Mesothelial cell of epicardium (in vitro differentiated cells): ENCODE measurements at regions not wholly inside any gene's neighbourhood (a gene's known extent, or its start where the extent isn't known, plus 50 kb on each side); places are given as distances from the start of the nearest gene placed in this dataset.

ENCODE experiments used
- DNase-seq, 2 experiments: peaks; one replicate each; pipeline ENCODE4 v3.0.0; 2021; ENCODE audit warnings: low spot score in 2 of 2; ENCODE audit not compliant: unreplicated experiment in 2 of 2
- H3K27ac Mint-ChIP-seq: 2 replicates; pipeline ENCODE4 v1.8.0; 2021; ENCODE audit warnings: mixed read lengths
- H3K27me3 Mint-ChIP-seq: 2 replicates; pipeline ENCODE4 v1.8.0; 2021; ENCODE audit warnings: low read depth, mixed read lengths
- H3K36me3 Mint-ChIP-seq: 2 replicates; pipeline ENCODE4 v1.8.0; 2021; ENCODE audit warnings: mixed read lengths
- H3K4me1 Mint-ChIP-seq: 2 replicates; pipeline ENCODE4 v1.8.0; 2021; ENCODE audit warnings: mixed read lengths
- H3K4me3 Mint-ChIP-seq: 2 replicates; pipeline ENCODE4 v1.8.0; 2021; ENCODE audit warnings: mild to moderate bottlenecking, moderate library complexity, mixed read lengths
- H3K9me3 Mint-ChIP-seq: 2 replicates; pipeline ENCODE4 v1.8.0; 2021; ENCODE audit warnings: mixed read lengths
- CTCF ChIP-seq: fragments of 200-600 bp; sonication (generic); IDR thresholded peaks from one replicate; pipeline ENCODE4 v1.5.0; 2021; ENCODE audit warnings: antibody characterized with exemption; ENCODE audit not compliant: unreplicated experiment

DNA sequence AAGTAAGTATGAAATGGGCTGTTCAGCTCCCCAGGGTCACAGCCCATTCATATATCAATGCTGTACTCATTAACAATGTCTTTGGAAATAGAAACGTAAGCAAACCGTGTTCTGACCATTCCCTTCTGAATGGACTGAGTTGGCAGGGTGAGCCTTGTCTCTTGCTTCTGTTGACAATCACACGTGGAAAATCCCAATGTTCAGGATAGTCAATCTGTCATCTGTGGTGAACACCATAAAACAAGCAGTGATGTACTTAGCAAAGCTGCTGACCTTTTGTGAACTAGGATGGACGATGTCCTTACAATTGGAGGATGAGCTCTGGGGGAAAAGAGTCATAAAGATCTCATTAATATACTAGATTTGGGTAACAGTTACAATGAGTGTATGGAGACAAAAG lies 109.6 kb upstream of the PAQR3 start:
- no peak for TF ChIP-seq CTCF
- H3K27me3 Mint-ChIP-seq: peaks cover 7% of the 10 kb centered on the region
- H3K4me1 Mint-ChIP-seq: peaks cover 13% of the 10 kb centered on the region
- no peak overlapping the region for H3K4me3 Mint-ChIP-seq
- H3K9me3 Mint-ChIP-seq: no peaks in the 10 kb centered on the region
- no peak for DNase-seq
- H3K27ac Mint-ChIP-seq: no peak overlapping the region
- H3K36me3 Mint-ChIP-seq: no peaks in the 10 kb centered on the region

GRCh38 chr4:79047316-79047715 lies 108.1 kb upstream of the PAQR3 start:
- DNase-seq: no peak
- Mint-ChIP-seq H3K9me3 (no peaks in the 10 kb centered on the region), H3K27ac (no peak overlapping the region), H3K4me1 (peaks cover 19% of the 10 kb centered on the region), H3K4me3 (no peak overlapping the region), H3K36me3 (no peaks in the 10 kb centered on the region), H3K27me3 (peaks cover 7% of the 10 kb centered on the region)
- no peak for TF ChIP-seq CTCF

GRCh38 chr4:79046016-79046592 lies 106.9 kb upstream of the PAQR3 start:
- Mint-ChIP-seq H3K4me1 (peaks cover 19% of the 10 kb centered on the region), H3K27me3 (peaks cover 7% of the 10 kb centered on the region), H3K36me3 (no peaks in the 10 kb centered on the region), H3K27ac (no peak overlapping the region), H3K9me3 (no peaks in the 10 kb centered on the region), H3K4me3 (no peak overlapping the region)
- DNase-seq: no peak
- no peak for TF ChIP-seq CTCF

DNA sequence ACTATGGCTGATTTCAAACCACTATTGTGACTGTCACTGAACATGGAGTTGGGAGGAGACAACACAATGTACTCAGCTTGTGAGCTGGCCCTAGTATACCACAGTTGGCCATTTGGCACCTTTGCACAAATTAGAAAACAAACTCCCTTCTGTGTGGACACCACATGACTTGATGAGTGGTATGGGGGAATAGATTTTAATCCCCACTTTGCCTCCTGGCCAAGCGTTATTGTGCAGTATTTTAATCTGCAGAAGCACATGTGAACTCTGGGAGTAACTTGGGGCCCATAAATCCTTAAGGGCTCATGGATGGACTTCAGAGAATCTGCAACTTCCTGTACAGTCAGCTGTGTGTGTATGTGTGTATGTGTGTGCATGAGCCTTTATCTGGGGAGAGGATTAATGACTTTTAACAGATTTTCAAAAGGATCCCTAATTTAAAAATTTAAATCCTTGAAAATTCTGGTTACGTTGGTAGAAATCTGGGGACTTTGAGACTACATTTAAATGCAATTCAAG lies 105.0 kb upstream of the PAQR3 start:
- Mint-ChIP-seq H3K9me3 (no peaks in the 10 kb centered on the region), H3K36me3 (no peaks in the 10 kb centered on the region), H3K27me3 (peaks cover 3% of the 10 kb centered on the region), H3K4me3 (no peak overlapping the region), H3K27ac (no peak overlapping the region), H3K4me1 (peaks cover 19% of the 10 kb centered on the region)
- no peak for DNase-seq
- TF ChIP-seq CTCF: no peak

GRCh38 chr4:79043138-79043537 lies 103.9 kb upstream of the PAQR3 start:
- Mint-ChIP-seq H3K36me3 (no peaks in the 10 kb centered on the region), H3K4me1 (peaks cover 19% of the 10 kb centered on the region), H3K27me3 (no peaks in the 10 kb centered on the region), H3K9me3 (no peaks in the 10 kb centered on the region), H3K27ac (no peak overlapping the region), H3K4me3 (no peak overlapping the region)
- DNase-seq: no peak
- TF ChIP-seq CTCF: no peak

GRCh38 chr4:79042079-79042674 lies 102.9 kb upstream of the PAQR3 start:
- Mint-ChIP-seq H3K4me3 (no peak overlapping the region), H3K4me1 (peaks cover 21% of the 10 kb centered on the region), H3K27ac (no peak overlapping the region), H3K27me3 (no peaks in the 10 kb centered on the region), H3K36me3 (no peaks in the 10 kb centered on the region), H3K9me3 (no peaks in the 10 kb centered on the region)
- DNase-seq: no peak
- TF ChIP-seq CTCF: peak; percentile 6
